Non-pigmented ciliary epithelial cell (primary cell): ENCODE measurements at regions not wholly inside any gene's neighbourhood (a gene's known extent, or its start where the extent isn't known, plus 50 kb on each side); places are given as distances from the start of the nearest gene placed in this dataset.
"Not testable (repeated sequence)": the region's sequence is repeated elsewhere in the genome, so short reads cannot be mapped to it uniquely, and the experiment has no call there.

ENCODE experiments used
- DNase-seq: peaks from one replicate; pipeline ENCODE4 v3.0.0-alpha.2; 2010; ENCODE audit warnings: low read depth

- no peak for DNase-seq
Measured at GRCh38 chr11:97015327-97015726, 625.5 kb downstream of the JRKL start.

- no peak for DNase-seq
Measured at GRCh38 chr11:97019305-97019704, 629.5 kb downstream of the JRKL start.

- no peak for DNase-seq
Measured at GRCh38 chr11:97019754-97020153, 629.9 kb downstream of the JRKL start.

GRCh38 chr11:97022955-97023354 is 633.1 kb downstream of the JRKL start:
- no peak for DNase-seq

GRCh38 chr11:97028836-97029406 is 639.1 kb downstream of the JRKL start:
- no peak for DNase-seq

- DNase-seq, result no peak
Measured at GRCh38 chr11:97033178-97033577, 643.4 kb downstream of the JRKL start.

GRCh38 chr11:97048481-97048880 is 658.7 kb downstream of the JRKL start:
- no peak for DNase-seq

- DNase-seq, result no peak
Measured at GRCh38 chr11:97060184-97060583, 670.4 kb downstream of the JRKL start.

- DNase-seq, result no peak
Measured at GRCh38 chr11:97069160-97069559, 679.3 kb downstream of the JRKL start.

GRCh38 chr11:97072420-97072819 is 682.6 kb downstream of the JRKL start:
- DNase-seq, result no peak

GRCh38 chr11:97076666-97077065 is 686.9 kb downstream of the JRKL start:
- not testable (repeated sequence) for DNase-seq

- DNase-seq, result no peak
Measured at GRCh38 chr11:97078443-97078842, 688.6 kb downstream of the JRKL start.

- DNase-seq, result no peak
Measured at GRCh38 chr11:97079244-97079643, 689.4 kb downstream of the JRKL start.

GRCh38 chr11:97087419-97087818 is 697.6 kb downstream of the JRKL start:
- DNase-seq, result no peak

- no peak for DNase-seq
Measured at GRCh38 chr11:97092823-97093222, 703.0 kb downstream of the JRKL start.

- DNase-seq, result not testable (repeated sequence)
Measured at GRCh38 chr11:97102180-97102579, 712.4 kb downstream of the JRKL start.

GRCh38 chr11:97107604-97108003 is 717.8 kb downstream of the JRKL start:
- DNase-seq, result no peak

GRCh38 chr11:97109078-97109477 is 719.3 kb downstream of the JRKL start:
- no peak for DNase-seq

- no peak for DNase-seq
Measured at GRCh38 chr11:97110376-97110775, 720.6 kb downstream of the JRKL start.

GRCh38 chr11:97111559-97111958 is 721.7 kb downstream of the JRKL start:
- DNase-seq, result no peak

- DNase-seq, result no peak
Measured at GRCh38 chr11:97118614-97119200, 728.9 kb downstream of the JRKL start.

- no peak for DNase-seq
Measured at GRCh38 chr11:97123237-97123636, 733.4 kb downstream of the JRKL start.

GRCh38 chr11:97136067-97136466 is 746.3 kb downstream of the JRKL start:
- DNase-seq, result no peak

GRCh38 chr11:97140885-97141494 is 751.2 kb downstream of the JRKL start:
- DNase-seq, result no peak
